ENCODE measurements at regions not wholly inside any gene's neighbourhood (a gene's known extent, or its start where the extent isn't known, plus 50 kb on each side); places are given as distances from the start of the nearest gene placed in this dataset.

DNA sequence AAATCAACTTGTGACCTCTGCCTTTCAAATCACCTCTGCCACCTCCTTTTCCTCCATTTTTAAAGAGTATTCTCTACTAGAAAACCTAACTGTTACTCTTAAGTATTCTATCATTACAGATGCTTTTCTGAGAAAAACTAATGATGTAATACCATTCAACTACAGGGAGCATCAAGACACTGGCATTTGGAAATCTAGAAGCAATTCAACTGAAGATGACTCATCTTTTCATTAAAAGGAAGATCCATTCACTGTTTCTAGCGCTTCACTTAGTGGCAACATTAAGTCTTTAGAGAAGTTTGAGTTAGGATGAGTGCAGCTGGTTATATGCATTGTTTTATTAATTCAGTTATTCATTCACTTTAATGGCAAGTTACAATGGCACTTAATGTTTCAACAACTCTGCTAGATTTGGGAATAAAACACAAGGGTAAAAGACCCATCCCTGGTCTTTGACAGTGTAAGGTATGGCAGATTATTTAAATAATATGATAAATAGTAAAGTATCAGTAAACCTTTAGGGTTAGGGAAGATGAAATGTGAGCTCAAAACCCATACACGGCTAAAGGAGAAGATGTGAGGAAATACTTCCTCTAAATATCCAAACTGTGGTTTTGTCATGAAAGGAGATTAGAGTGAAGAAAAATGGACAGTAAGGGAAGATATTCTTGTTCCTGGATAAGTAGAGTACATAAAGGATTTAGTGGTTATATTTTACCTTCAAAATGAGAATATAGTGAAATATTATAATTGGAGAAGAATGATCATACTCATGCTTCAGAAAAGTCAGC, 61.7 kb downstream of the KCNJ2 start:
- DNase-seq = no peak

DNA sequence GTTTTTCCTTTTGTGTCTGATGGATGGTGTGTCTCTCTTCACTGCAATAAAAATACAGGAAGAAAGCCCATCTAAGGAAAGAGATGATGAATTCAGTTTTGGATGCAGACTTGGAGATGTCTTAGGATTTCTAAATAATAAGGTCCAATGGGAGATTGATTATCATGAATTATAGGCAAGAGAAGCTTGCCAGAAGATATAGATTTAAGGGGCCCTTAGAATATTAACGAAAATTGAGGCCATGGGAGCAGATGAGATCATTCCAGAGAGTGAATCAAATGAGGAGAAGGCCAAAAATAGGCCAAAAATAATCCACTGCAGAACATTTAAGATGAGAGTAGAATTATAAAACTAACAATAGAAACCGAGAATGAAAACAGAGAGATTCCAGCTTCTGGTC, 63.1 kb downstream of the KCNJ2 start:
- no peak for DNase-seq

DNA sequence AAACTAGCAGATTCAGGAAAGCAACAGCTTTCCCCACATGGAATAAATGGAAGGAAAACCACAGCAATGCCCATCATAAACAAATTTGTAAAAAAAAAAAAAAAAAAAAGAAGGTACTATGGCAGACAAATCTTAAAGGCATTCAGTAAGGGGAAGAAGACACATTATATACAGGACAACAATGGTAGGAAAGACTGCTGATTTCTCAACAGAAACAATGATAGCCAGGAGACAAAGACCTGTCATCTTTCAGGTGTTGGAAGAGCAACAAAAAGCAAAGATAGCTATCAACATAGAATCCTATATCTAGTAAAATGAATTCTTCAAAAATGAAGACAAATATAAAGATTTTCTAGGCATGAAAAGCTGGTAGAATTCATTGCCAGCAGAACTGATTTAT, 65.9 kb downstream of the KCNJ2 start:
- no peak for DNase-seq

DNA sequence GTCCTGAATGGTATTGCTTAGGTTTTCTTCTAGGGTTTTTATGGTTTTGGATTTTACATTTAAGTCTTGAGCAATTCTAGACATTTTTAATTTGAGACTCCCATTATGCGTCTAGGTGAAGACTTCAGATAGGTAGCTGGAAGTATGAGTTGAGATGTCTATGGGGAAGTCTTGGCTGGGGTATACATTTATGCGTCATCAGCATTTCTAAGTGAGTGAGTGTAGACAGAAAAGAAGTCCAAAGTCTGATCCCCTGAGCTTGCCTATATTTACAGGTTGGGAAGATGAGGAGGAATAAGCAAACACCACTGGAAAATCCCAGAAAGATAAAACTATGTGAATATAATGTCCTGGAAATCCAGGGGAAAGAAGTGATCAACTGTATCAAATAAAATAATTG, 68.9 kb downstream of the KCNJ2 start:
- DNase-seq = no peak

DNA sequence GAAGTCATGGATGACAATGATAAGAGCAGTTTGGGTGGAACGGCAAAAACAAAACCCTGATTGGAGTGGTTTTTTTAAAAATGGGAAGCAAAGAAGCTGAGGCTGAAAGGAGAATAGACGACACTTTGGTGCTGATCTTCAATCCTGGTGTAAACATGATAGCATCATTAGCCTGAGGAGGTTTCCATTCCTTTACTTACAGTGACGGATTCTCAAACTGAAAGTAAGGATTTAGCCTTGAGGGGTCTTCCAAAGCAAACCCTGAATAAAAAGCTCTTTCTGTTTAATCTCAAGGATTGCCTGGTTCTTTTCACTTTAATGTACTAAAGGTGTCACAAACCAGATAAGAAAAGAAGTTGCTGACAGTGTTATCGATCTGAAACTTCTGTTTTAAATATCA, 69.3 kb downstream of the KCNJ2 start:
- DNase-seq = no peak

DNA sequence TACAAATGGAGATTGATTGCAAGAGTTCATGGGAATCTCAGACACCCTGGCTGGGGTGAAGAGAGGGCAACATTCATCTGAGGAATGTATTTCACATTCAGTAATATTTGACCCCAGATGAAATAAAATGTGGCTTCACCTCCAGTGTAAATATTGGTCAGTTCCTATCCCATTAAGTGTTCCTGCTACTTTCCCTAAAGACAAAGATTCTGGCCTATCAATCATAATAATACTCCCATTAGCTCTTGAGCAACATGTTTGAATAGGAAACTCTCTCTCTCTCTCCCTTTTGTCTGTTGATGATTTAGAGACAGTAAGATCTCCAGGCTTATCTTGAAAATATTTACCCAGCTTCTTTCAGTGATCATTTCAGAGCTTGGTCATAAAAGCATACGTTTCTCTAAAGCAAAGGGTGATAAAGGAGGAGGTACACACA, 70.1 kb downstream of the KCNJ2 start:
- no peak for DNase-seq

DNA sequence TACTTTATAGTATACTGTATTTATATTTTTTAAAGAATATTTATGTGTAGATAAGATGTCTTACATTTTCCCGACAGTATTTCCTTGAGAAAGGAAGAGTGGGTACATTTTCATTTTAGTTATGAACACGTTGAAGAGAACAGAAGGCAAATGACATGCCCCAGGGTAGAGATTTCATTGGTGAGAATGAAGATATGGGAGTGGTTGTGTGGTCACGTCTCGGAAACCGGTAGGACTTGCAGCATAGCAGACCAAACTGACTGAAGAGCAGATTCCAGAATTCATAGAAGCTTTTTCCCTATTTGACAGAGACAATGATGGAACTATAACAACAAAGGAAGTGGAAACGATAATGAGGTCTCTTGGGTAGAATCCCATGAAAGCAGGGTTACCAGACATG, 71.7 kb downstream of the KCNJ2 start:
- DNase-seq = no peak

DNA sequence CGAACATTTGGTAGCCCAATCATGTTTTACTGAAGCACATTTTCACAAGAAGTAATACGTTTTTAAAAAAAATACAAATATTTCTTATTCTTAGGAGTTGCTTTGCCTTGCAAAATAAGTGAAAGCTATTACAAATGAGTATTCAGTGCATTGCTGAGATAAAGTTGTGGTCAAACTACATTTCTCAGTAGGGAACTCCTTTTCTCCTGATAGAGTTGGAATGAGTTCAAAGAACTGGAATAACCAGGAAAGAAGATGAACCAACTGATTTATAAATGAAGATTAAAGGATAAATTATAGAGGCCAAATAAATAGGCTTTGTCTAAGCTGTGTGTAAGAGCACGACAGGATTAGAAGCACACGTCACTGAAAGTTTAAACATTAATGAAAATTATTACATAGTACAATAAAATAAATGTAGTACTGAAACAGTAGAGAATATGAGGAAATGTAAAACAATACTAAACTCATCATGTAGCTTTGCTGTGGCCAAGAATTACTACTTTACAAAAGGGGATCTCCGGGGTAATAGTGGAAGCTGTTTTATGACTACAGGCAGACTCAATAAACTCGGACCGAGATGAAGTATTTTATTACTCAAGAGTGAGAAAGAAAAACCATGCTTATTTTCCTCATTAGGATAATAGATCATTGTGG, 73.6 kb downstream of the KCNJ2 start:
- DNase-seq = no peak

DNA sequence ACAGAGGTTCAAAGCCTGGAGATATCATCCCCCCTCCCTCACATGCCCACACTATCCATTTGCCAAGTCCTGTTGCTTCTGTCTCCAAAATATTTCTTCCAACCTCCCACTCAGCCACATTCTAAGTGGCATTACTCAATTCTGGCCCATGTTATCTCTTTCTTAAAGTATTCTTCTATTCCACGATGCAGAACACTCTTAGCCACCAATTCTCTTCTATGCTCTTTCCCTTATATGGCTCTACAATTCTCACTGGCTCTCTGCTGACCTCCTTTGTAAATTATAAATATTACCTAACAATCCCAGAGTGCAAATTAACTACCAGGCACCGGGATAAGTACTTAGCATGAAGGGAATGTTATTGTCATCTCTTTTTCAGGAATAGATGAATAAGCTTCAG, 82.4 kb downstream of the KCNJ2 start:
- DNase-seq = no peak

DNA sequence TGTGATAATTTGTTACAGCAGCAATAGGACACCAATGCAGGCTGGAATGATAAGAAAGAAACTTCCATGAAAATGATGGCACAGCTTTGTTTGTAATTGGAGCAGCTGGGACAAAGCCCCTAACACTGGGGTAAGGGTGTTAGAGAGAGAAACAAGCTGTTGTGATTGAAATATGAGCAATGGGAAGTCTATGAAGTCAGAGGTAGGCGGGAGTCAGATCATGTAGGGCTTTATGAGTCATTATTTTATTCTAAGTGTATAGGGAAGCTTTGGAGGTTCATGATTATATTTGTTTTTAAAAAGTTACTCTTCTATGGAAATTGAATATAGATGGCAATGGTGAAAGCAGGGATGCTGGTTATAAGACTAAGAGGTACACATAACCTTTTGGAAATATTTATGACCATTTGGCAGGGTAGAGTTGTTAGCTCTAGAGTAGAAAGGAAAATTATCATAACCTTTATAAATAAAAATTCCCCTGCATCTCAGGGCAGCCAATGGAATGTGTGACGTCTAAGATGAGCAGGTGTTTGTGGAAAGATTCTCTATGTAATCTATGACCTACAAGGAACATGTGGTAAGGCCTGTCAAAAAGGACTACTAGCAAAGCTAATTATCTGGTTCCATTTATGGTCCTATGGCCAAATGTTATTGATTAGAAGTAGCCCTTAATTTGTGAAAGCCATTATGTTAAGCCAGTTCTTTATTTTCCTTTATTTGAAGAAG, 85.6 kb downstream of the KCNJ2 start:
- DNase-seq = no peak

DNA sequence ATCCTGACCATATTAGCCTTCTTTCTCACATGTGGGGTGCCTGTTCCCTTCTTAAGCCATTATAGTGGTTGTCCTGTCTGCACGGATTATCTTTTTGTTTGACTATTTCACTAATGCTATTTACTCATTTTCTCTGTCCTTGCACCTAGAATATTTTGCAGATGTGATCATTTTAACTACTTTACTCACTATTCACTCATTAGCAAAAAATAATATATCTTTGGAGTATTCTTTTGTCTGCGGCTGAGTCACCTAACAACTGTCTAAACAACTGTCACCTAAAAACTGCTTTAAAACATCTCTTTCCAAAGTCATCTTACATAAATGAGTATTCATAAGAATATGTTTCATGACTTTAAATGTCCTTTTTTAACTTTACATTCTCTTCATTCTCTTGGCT, 87.4 kb downstream of the KCNJ2 start:
- no peak for DNase-seq

DNA sequence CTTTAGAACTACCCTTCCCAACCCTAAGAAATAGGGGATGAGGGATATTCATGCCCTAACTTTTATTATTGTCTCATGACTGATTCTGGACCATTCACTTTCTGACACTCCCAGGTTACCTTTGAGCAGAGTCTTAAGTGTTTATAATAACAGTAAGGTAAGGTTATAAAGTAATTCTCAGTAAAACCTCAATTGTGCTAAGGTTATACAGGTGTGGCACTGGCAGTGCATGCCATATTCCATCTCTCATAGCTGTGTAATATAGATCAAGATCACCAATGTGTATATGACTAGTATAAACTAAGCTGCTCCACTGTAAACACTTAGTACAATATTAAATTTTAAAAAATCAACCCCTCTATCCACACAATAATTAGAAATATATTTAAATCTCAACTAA, 89.1 kb downstream of the KCNJ2 start:
- no peak for DNase-seq

DNA sequence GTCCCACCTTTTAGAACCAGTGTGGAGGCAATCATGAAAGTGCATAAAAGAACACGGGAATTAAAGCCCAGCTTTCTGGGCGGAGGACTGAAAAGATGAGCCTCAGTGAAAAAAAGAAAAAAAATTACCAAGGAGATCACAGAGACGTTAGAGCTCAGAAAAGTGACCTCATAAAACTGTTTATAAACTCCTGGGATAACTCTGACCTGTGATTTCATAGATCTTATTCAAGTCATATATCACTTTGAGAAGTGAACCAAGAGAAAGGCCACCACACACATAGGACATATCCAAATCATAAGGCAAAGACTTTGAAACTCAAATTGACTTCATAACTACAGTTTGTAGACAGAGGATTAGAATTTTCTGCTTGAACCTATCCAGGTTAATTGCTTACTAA, 90.1 kb downstream of the KCNJ2 start:
- DNase-seq = no peak

DNA sequence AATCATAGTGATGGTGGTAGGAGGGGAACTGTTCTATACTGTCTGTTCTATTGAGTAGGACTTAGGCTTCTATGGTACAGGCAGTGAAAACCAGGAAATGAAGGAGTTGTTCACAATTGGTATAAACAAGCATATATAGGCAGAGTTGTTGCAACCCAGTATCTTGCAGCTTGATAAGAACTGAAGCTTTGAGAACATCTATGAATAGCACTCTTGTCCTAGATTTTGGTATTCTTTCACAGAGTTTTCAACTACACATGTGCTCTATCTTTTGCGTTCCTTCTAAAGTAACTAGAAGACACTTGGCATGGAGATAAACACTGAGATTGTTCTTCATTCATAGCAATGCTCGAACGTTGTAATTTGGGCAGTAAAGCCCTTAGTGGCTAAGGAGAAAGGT, 91.8 kb downstream of the KCNJ2 start:
- no peak for DNase-seq

DNA sequence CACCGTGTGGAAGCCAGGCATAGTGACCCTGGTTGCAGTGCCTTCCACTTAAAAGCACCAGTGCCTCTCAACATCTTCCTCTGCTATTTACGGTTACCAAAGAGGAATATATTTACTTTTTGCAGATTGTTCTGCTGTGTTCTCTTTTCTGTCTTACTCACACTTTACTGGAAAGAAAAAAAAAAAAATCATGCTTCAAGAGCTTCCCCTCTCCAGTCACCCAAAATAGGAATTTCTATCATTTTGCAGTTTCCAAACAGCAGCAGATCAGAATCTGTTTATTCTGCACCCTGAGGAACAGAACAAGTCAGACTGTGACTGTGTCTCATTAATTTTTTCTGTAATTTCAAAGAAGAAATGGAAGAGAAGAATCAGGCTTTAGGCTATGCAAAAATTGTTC, 96.1 kb downstream of the KCNJ2 start:
- no peak for DNase-seq

DNA sequence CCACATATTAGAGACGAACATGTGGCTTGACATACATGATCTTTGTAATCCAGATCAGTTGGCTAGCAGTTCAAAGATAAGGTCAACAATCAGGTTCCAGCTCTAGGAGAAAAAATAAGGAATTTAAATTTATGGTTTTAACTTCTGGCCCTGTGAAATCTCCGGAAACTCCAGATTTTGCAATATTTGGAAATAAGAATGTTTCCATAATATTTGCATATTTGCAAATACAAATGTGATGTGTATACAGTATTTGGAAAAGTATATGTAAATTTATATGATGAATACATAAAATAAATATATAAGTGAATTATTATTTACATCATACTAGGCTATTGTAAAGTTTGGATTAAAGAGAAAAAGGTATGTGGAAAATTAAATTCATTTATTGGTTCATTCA, 97.1 kb downstream of the KCNJ2 start:
- DNase-seq = no peak

DNA sequence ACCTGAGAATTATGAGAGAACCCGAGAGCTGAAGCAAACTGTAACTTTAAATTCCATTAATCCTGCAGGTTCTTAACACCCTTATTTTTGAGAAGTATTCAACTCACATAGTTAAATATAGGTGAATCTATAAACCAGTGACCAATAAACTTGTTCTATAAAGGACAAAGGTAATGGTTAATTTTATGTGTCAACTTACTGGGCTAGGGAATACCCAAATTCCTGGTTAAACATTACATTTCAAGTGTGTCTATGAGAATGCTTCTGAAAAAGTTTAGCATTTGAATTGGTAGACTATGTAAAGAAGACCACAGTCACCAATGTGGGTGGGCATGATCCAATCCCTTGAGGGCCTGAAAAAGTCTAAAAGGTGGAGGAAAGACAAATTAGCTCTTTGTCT, 99.1 kb downstream of the KCNJ2 start:
- no peak for DNase-seq

DNA sequence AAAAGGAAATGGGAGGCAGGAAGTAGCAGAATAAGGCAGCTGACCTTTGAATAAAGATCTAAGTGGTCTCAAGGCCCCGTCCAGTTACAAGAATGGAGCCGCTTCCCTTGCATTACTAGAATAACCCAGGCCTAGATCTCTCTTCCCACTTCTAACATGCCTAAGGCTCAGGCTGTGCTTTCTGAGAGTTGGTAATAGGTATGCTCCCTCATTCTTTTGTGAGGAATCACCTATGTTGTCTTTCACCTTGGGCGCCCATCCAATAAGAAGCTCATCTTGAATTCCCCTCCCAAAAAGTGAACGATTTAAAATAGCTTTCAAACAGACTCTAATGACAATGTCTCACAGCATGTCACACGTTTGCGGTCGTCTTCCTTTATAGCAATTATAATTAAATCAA, 101.2 kb downstream of the KCNJ2 start:
- DNase-seq = no peak

DNA sequence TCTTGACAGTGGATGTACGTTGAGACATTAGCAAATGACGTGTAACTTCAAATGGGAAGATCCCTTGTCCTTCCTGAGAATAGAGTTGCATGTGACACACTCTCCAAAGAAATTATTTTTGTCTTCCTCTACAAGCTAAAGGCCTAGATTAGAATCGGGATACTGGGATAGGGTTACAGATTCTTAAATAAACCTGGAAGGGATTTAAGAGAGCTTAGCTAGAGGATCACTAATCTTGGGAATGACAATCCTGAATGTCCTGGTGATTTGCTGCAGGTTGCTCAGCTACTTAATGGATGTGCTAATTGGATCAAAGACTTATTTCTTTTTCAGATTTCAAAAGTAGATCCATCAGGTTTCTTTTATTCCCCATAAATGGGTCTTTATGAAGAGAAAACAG, 101.9 kb downstream of the KCNJ2 start:
- DNase-seq = no peak

DNA sequence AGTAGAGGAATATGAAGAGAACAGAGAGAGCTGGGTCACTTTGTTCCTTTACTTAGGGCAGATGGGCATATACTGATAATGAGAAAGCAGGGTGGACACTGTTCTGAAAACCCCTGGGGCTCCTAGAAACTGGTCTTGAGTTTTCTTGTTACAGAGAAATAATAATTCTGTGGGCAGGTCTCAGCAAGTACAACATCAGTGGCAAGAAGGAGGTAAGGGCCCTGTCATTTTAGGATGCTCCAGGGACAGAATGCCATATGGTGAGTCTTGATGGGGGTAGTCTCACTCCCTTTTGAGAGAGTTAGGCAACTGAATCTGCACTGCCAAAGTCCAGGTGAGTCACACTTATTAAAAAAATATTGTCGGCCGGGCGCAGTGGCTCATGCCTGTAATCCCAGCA, 102.3 kb downstream of the KCNJ2 start:
- no peak for DNase-seq

DNA sequence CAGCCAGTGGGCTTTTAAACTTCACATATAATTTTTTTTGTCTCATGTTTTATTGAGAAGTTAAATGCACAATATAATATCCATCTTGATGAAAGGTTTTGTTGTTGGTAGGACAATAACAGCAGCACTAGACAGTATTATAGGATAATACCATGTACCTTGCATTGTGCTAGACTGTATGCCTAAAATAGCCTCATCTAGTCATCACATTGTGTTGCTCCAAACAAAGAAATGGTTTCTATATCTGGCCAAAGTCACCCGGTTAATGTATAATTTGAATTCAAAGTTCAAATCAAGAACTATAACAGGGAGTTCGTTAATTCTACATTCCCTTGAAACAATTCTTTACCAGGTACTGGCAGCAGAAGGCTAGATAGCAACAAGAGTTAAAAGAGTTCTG, 104.9 kb downstream of the KCNJ2 start:
- no peak for DNase-seq

DNA sequence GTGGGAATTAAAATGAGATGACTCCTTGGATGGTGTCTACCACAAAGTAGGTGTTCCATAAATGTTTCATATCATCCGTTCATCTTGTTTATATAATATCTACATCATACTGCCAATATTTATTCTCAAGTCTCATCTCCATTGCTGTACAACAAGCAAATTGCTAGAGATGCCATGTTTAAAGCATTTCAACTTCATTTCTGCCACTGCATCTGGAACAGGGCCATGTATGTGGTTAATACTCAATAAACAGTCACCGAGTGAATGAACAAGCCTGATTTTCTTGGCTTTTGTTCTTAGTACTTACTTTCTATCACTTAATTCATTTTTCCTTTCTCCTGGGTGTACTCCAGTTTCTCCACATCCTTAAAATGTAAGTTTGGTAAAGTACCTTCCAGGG, 107.6 kb downstream of the KCNJ2 start:
- no peak for DNase-seq

DNA sequence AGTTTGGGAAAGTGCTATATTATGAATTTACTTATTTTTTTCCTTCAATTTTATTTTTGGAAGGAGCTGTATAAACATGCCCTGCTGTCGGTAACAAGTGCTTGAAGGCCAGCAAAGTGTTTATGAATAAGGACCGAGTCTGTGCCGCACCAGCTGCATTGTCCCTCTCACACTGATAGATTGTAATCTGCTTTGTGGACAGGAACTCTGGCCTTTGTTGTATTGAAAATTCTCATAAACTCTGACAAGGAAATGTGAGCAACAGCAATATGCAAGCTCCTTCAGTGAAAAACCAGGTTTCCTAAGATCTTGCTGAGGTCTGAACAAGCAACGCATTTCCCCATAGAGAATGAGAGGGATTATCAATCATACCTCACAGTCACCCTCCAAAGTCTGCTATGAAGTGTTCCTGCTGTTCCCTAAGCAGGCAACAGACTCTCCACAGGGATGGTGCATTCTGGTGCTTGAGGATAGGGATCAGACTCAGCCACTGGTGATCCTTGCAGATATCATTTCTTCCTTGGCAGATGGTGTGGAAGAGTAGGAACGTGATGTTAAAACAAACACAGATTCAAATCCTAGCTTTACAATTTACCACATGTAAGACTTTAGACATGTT, 109.6 kb downstream of the KCNJ2 start:
- no peak for DNase-seq

DNA sequence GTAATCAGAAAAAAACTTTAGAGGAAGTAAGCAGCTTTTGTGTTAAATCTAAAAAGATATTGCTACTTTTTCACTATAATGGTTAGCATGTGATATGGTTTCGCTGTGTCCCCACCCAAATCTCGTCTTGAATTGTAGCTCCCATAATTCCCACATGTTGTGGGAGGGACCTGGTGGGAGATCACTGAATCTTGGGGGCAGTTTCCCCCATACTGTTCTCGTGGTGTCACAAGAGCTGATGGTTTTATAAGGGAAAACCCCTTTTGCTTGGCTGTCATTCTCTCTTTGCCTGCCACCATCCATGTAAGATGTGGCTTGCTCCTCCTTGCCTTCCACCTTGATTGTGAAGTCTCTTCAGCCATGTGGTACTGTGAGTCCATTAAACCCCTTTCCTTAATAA, 117.1 kb downstream of the KCNJ2 start:
- DNase-seq = no peak

Measured in stimulated activated CD8-positive, alpha-beta memory T cell treated with anti-CD3 and anti-CD28 coated beads, Interleukin-4, amount 100 ng/mL, for 48 hours (primary cell).